Activated gamma-delta T cell treated with Interleukin-2 at 50 U/mL for 16 hours (primary cell): ENCODE measurements at regions not wholly inside any gene's neighbourhood (a gene's known extent, or its start where the extent isn't known, plus 50 kb on each side); places are given as distances from the start of the nearest gene placed in this dataset.

Experiments used
- DNase-seq: peaks from one replicate; pipeline ENCODE4 v3.0.0-alpha.2; 2020

- DNase-seq, result no peak
Measured at GRCh38 chr6:164547076-164547475, 762.3 kb downstream of the C6orf118 start.

- no peak for DNase-seq
Measured at GRCh38 chr6:164546263-164546662, 763.1 kb downstream of the C6orf118 start.

GRCh38 chr6:164534070-164534766 lies 775.2 kb downstream of the C6orf118 start:
- no peak for DNase-seq

- DNase-seq, result no peak
Measured at GRCh38 chr6:164533045-164533362, 776.4 kb downstream of the C6orf118 start.

GRCh38 chr6:164532198-164533044 lies 777.0 kb downstream of the C6orf118 start:
- DNase-seq, result no peak

GRCh38 chr6:164531736-164532135 lies 777.7 kb downstream of the C6orf118 start:
- no peak for DNase-seq

- DNase-seq, result no peak
Measured at GRCh38 chr6:164528539-164528938, 780.9 kb downstream of the C6orf118 start.

- DNase-seq, result no peak
Measured at GRCh38 chr6:164523087-164523654, 786.2 kb downstream of the C6orf118 start.

GRCh38 chr6:164520916-164521315 lies 788.5 kb downstream of the C6orf118 start:
- no peak for DNase-seq

- no peak for DNase-seq
Measured at GRCh38 chr6:164507206-164507940, 802.0 kb downstream of the C6orf118 start.

- no peak for DNase-seq
Measured at GRCh38 chr6:164505425-164505824, 804.0 kb downstream of the C6orf118 start.

GRCh38 chr6:164502833-164503232 lies 806.6 kb downstream of the C6orf118 start:
- DNase-seq, result no peak

- no peak for DNase-seq
Measured at GRCh38 chr6:164495882-164496495, 813.4 kb downstream of the C6orf118 start.

GRCh38 chr6:164478426-164478825 lies 831.0 kb downstream of the C6orf118 start:
- no peak for DNase-seq

GRCh38 chr6:164477790-164478189 lies 831.6 kb downstream of the C6orf118 start:
- no peak for DNase-seq

- no peak for DNase-seq
Measured at GRCh38 chr6:164477101-164477500, 832.3 kb downstream of the C6orf118 start.

GRCh38 chr6:164469276-164469949 lies 840.0 kb downstream of the C6orf118 start:
- no peak for DNase-seq

GRCh38 chr6:164455835-164456234 lies 853.6 kb downstream of the C6orf118 start:
- no peak for DNase-seq

- DNase-seq, result no peak
Measured at GRCh38 chr6:164453835-164454234, 855.6 kb downstream of the C6orf118 start.

- DNase-seq, result no peak
Measured at GRCh38 chr6:164442572-164442971, 866.8 kb downstream of the C6orf118 start.

- DNase-seq, result no peak
Measured at GRCh38 chr6:164439331-164439730, 870.1 kb downstream of the C6orf118 start.

- DNase-seq, result no peak
Measured at GRCh38 chr6:164436976-164437375, 872.4 kb downstream of the C6orf118 start.
